Left ventricle myocardium inferior (tissue), 1 donor: ENCODE measurements at regions not wholly inside any gene's neighbourhood (a gene's known extent, or its start where the extent isn't known, plus 50 kb on each side); places are given as distances from the start of the nearest gene placed in this dataset.
A peak's percentile ranks its signal among the peaks of the same experiment; 100 is the strongest.

ENCODE experiments used
- DNase-seq: peaks from one replicate; pipeline ENCODE4 v3.0.0-alpha.2; 2020
- H3K27ac ChIP-seq: fragments of 200-600 bp; replicated peaks from 2 replicates; pipeline ENCODE4 v1.8.0; 2021
- H3K27me3 ChIP-seq: fragments of 200-600 bp; 2 replicates; pipeline ENCODE4 v1.8.0; 2021; ENCODE audit warnings: low read depth
- H3K36me3 ChIP-seq: fragments of 200-600 bp; 2 replicates; pipeline ENCODE4 v1.8.0; 2021
- H3K4me1 ChIP-seq: fragments of 200-600 bp; 2 replicates; pipeline ENCODE4 v1.8.0; 2021
- H3K4me3 ChIP-seq: fragments of 200-600 bp; 2 replicates; pipeline ENCODE4 v1.8.0; 2021; ENCODE audit warnings: mild to moderate bottlenecking, moderate library complexity
- H3K9me3 ChIP-seq: fragments of 200-600 bp; replicated peaks from 2 replicates; pipeline ENCODE4 v1.8.0; 2021
- intact Hi-C: fragments of 100-400 bp; cut with micrococcal nuclease; formaldehyde crosslinking; loops from one replicate; pipeline ENCODE4 v1.11.0; 2022
- TF ChIP-seq, protein P1 (sequence below): fragments of 200-600 bp; IDR thresholded peaks from 2 replicates; pipeline ENCODE4 v1.8.0; 2021; ENCODE audit warnings: antibody characterized with exemption, mild to moderate bottlenecking, borderline replicate concordance
- donor health status: DM: no; HTN: yes; CAD: no; lungs with severe emphysema.

DNA sequence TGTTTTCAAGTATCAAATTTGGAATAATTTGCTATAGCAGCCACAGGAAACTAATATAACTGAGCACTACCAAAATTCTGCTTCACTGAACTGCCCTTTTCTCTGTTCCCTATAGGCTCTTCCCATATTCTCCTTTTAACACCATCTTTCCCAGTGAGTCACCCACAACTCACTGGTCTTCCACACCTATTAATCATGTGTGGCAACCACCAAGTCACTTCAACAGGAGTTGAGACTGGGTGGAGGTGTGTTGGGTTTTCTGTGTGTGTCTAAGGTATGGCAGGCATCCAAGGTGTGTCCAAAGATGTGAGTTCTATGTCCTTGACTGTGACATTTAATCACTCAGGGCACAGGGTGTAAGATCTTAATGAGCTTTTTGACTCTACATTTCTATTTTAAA lies 610.0 kb upstream of the CDH11 start:
- intact Hi-C loops: no loop called here
- H3K4me3 ChIP-seq: no peak overlapping the region
- DNase-seq: no peak
- H3K4me1 ChIP-seq: peaks cover 26% of the 10 kb centered on the region
- peaks cover 11% of the 10 kb centered on the region for H3K9me3 ChIP-seq
- no peaks in the 10 kb centered on the region for H3K36me3 ChIP-seq
- TF ChIP-seq, protein P1, sequence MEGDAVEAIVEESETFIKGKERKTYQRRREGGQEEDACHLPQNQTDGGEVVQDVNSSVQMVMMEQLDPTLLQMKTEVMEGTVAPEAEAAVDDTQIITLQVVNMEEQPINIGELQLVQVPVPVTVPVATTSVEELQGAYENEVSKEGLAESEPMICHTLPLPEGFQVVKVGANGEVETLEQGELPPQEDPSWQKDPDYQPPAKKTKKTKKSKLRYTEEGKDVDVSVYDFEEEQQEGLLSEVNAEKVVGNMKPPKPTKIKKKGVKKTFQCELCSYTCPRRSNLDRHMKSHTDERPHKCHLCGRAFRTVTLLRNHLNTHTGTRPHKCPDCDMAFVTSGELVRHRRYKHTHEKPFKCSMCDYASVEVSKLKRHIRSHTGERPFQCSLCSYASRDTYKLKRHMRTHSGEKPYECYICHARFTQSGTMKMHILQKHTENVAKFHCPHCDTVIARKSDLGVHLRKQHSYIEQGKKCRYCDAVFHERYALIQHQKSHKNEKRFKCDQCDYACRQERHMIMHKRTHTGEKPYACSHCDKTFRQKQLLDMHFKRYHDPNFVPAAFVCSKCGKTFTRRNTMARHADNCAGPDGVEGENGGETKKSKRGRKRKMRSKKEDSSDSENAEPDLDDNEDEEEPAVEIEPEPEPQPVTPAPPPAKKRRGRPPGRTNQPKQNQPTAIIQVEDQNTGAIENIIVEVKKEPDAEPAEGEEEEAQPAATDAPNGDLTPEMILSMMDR: no peak
- peaks cover 43% of the 10 kb centered on the region for H3K27me3 ChIP-seq
- H3K27ac ChIP-seq: no peak overlapping the region

DNA sequence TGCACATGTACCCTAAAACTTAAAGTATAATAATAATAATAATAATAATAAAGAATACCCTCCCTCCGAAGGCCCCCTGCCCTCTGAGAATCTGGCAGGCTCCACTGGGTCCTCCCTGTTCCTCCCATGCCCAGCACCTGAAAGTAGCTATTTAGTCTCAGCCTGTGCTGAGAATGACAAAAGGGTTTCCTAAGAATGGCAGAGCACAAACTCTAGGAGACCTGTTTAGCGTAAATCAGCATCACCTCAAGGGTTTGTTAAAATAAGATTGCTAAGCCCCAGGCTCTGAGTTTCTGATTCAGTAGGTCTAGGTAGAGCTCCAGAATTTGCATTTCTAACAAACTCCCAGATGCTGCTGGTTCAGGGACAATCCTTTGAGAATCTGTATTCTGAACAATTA lies 606.8 kb upstream of the CDH11 start:
- Histone ChIP-seq H3K27me3 (peaks cover 50% of the 10 kb centered on the region), H3K4me3 (no peak overlapping the region), H3K4me1 (peaks cover 19% of the 10 kb centered on the region), H3K9me3 (peaks cover 11% of the 10 kb centered on the region), H3K27ac (no peak overlapping the region), H3K36me3 (no peaks in the 10 kb centered on the region)
- no peak for DNase-seq
- TF ChIP-seq, protein P1: no peak
- intact Hi-C loops: no loop called here

DNA sequence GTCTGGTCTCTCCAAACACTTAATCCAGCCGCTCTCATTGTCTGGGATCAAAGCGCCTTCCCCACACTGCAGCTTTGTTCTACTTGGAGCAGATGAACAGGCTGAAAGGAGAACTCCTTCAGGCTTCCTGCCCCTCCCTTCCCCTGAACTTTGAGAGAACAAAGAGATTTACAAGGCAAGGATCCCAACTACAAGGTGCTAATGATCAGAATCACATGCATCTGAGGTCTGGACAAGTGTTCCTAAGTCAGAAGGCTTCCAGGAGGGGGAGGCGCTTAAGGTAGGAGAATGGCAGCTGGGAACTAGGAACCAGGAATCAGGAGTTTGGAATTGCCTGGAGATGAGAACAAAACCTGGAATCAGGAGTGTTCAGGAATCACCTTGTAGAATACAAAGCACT lies 606.3 kb upstream of the CDH11 start:
- intact Hi-C loops: no loop called here
- Histone ChIP-seq H3K27ac (no peak overlapping the region), H3K27me3 (peaks cover 50% of the 10 kb centered on the region), H3K4me3 (no peak overlapping the region), H3K9me3 (peaks cover 11% of the 10 kb centered on the region), H3K36me3 (no peaks in the 10 kb centered on the region), H3K4me1 (peaks cover 19% of the 10 kb centered on the region)
- no peak for DNase-seq
- TF ChIP-seq, protein P1: no peak

DNA sequence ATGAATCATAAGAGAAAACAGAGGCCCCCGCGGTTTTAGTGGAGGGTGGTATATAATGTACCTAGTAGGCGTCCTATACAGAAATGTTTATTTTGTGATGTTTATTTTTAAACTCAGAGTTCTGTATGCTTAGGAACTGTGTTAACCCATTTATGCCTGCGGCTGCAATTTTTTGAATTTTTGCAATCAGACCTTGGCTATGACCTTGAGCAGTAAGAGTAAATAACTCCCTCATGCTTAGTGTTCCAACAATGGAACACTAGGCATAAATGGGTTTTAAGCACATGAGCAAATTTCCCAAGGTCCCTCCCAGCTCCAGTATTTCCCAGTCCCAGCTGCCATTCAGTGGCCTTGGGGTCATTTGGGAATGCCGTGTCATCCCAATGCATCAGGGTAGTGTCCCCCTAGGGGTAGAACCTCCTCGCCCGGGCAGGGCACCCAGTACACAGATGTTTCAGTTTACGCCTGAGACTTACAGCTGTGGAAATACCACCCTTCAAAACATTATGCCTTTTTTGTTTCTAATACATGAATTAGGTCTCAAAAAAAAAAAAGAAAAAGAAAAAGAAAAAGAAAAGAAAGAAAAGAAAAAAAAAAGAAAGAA lies 605.8 kb upstream of the CDH11 start:
- H3K4me1 ChIP-seq: peaks cover 19% of the 10 kb centered on the region
- intact Hi-C loops: no loop called here
- TF ChIP-seq, protein P1: no peak
- peaks cover 50% of the 10 kb centered on the region for H3K27me3 ChIP-seq
- no peak overlapping the region for H3K4me3 ChIP-seq
- DNase-seq: no peak
- H3K36me3 ChIP-seq: no peaks in the 10 kb centered on the region
- H3K27ac ChIP-seq: peak overlapping the region; percentile 18
- peaks cover 11% of the 10 kb centered on the region for H3K9me3 ChIP-seq

DNA sequence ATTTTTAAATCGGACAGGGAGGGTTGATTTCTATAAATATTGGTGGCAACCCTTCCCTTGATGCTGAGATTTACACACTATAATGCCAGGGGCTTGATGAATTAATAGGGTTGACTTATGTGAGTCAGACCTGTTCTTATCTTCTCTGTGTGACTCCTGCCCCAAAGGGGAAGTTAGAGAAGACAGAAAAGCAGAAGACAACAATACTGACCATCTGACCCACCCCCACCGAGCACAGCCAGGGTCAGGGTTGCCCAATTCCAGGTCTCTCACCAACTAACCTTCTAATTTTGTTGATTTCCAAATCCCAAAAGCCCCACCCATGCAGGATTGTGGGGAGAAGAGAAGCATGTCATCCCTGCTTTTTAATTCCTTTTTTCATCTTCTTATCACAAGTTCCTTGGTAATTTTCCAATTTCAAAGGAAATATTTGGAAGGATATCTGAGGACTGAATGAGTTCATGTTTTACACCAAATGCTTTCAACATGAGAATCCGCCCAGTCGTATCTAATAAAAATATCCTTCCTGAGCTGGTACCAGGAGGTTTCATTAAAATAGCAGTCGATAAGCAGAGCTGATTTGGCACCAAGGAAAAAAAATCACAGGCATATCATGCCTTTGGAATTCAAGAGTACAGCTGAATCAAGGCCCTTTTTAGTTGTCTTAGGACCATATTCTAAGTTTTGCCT lies 603.4 kb upstream of the CDH11 start:
- DNase-seq: no peak
- TF ChIP-seq, protein P1: no peak

More for the DNA sequence above, 603.4 kb upstream of the CDH11 start:
- Histone ChIP-seq H3K4me1 (peaks cover 19% of the 10 kb centered on the region), H3K4me3 (no peak overlapping the region), H3K9me3 (peaks cover 7% of the 10 kb centered on the region), H3K36me3 (no peaks in the 10 kb centered on the region), H3K27ac (no peak overlapping the region), H3K27me3 (peaks cover 38% of the 10 kb centered on the region)
- intact Hi-C loops: no loop called here
